HG03469 (cell line): ENCODE measurements at regions not wholly inside any gene's neighbourhood (a gene's known extent, or its start where the extent isn't known, plus 50 kb on each side); places are given as distances from the start of the nearest gene placed in this dataset.

Source experiments
- ATAC-seq: cut with Tn5 transposase; IDR thresholded peaks from one replicate; pipeline ENCODE4 v1.9.1; 2021; ENCODE audit warnings: mild to moderate bottlenecking, moderate library complexity, moderate number of reproducible peaks; ENCODE audit not compliant: unreplicated experiment

DNA sequence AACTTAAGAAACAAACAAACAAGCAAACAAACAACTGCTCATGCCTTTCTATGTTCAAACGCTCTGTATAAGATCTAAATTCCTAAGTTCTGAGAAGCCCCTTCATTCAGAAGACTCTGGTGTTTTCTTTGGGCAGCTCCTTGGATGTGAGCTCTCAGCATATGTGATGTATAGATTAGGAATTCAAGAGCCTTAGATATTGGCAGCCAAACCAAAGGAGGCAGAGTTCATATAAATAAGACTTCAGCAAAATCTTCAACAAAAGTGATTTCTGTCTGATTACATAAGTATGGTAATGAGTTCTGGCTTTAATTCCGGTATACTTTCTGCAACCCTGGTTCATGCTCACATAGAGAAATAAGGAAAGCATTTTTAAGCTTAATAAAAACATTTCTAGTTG lies 145.6 kb downstream of the DYRK2 start:
- ATAC-seq: no peak

- no peak for ATAC-seq
Observed at GRCh38 chr12:67795236-67795635, 146.7 kb downstream of the DYRK2 start.

DNA sequence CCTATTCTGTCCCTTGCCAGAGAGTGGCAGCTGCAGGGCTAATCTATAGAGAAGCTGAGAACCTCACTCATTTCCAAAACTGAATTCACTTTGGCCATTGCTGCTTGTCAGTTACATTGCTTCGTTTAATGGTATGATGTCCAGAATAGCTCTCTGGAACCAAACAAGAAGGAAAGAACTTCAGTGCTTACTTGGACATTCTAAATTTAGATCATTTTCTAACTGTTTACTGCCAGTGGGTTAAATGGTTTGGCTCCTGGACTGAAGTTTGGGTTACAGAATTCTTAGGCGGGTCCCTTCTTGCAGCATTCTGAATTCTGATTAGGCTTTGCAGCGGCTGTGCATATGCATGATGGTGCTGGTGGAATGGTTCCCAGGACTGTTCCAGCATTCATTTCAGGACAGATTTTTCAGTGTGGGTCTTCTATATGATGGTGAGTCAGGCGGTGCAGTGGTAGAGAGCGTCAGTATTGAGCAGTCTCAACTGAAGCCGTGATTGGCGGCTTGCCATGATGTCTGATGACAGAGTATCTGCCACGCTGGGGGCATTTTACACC lies 148.7 kb downstream of the DYRK2 start:
- no peak for ATAC-seq

DNA sequence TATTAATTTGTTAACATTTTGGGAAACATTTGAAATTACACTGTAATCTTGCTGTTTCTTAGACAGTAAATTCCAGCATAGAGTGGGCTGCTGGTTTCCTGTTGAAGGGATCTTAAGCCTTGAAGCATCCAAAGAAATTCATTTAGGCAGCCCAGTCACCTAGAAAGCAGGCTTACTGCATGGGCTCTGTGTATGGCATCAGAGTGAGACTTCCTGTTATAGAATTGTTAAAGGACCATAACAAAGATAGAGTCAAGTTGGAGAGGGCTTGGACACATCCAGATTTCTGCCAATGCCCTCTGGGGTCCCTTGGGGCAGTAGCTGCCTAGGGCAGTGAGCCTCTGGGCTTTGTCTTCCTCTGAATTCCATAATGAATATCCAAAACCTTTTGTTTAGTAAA lies 149.2 kb downstream of the DYRK2 start:
- ATAC-seq: no peak

- ATAC-seq: no peak
Observed at GRCh38 chr12:67798768-67799167, 150.2 kb downstream of the DYRK2 start.

- no peak for ATAC-seq
Observed at GRCh38 chr12:67802731-67803130, 154.2 kb downstream of the DYRK2 start.

DNA sequence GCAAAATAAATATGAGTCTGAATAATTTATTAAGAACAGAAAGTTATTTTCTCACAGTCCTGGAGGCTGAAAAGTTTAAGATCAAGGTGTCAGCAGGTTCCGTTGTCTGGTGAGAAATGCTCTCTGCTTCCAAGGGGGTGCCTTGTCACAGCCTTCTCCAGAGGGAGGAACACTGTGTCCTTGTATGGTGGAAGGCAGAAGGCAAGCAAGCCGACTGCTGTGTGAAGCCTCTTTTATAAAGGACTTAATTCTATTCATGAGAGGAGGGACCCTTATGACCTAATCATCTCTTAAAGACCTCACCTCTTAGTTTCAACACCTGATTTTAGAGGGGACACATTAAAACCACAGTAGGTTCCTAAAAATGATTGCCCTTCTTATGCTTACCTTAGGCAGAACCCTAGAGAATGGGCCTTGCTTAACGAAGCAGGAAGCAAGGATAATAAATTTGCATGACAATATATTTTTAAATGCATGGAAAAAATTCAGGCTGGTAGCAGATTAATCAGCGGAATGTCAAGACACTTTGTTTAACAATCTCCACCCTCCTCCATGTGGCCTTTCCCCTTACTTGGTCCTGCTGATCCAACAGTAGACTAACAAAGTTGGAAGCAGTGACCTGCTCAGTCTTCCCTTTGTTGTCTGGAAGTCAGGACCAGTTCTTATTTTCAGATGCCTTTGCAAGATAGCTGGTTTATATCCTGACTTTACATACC lies 154.9 kb downstream of the DYRK2 start:
- no peak for ATAC-seq

DNA sequence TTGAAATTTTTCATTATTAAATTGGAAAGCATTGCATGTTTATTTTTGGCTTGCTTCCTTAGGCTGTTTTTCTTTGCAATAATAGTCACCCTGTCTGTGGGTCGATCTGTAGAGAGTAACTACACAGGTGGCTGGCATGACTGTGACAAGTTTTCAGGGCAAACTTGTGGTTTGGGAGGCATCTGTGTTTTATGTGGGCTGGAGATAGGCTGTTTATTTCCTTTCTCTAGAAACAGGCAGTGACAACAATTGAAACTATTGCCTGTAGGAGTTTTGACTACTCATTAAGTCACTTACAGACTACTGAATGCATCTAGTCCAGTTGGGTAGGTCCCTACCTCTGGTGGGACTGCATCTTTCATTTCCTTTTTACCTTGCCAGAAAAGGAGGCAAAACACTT lies 155.6 kb downstream of the DYRK2 start:
- ATAC-seq: peak; percentile 91

DNA sequence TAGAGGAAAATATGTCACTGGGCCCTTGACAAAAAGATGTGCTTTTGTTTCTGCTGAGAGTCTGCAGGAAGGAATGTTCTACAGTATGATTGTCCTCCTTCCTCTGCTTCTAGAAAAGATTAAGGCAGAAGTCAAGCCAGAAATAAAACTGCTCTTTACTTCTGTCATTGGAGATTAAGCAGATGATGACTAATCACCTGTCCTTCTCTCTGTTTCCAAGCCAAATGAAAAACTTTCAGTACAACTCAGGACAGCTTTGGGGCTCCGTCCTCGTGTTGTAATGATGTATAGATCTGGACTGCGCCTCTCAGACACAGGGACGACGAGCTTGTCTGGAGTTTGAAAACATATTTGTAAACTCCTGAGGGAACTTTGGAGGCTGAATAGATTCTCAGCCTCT lies 159.3 kb downstream of the DYRK2 start:
- no peak for ATAC-seq

- no peak for ATAC-seq
Observed at GRCh38 chr12:67810166-67810565, 161.6 kb downstream of the DYRK2 start.

- ATAC-seq: no peak
Observed at GRCh38 chr12:67811437-67812361, 163.2 kb downstream of the DYRK2 start.

DNA sequence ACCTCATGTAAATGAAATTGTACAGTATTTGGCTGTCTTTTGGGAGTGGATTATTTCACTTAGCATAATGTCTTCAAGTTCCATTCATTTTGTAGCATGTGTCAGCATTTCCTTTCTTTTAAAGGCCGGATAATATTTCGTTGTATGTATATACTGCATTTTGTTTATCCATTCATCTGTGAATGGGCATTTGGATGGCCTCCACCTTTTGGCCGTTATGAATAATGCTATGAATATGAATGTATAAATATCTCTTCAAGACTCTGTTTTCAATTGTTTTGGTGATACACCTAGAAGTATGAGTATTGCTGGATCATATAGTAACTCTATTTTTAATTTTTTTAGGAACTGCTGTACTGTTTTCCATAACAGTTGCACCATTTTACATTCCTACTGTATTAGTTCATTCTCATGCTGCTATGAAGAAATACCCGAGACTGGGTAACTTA lies 164.9 kb downstream of the DYRK2 start:
- ATAC-seq: no peak

GRCh38 chr12:67816269-67816668 lies 167.7 kb downstream of the DYRK2 start:
- ATAC-seq: no peak

GRCh38 chr12:67818459-67818903 lies 169.9 kb downstream of the DYRK2 start:
- ATAC-seq: no peak

DNA sequence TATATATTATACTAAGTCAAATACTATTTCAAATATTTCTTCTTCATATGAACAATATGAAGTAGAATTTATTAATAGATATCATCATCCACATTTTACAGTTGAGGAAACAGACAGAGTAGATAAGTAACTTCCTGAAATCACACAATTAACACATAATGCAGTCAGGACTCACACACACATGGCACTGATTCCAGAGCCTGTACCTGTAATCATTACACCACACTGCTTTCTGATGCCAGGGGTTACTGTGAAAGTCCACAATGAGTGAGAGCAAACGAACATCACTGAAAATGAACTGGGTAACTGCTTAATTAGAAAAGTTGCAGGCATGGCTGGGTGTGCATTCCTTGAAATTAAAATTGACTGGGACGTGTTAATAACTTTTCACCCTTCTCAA lies 169.3 kb upstream of the IFNG-AS1 start:
- no peak for ATAC-seq

GRCh38 chr12:67820694-67821093 lies 168.6 kb upstream of the IFNG-AS1 start:
- no peak for ATAC-seq

- ATAC-seq: no peak
Observed at GRCh38 chr12:67822826-67823225, 166.4 kb upstream of the IFNG-AS1 start.

- ATAC-seq: no peak
Observed at GRCh38 chr12:67826148-67826547, 163.1 kb upstream of the IFNG-AS1 start.

- no peak for ATAC-seq
Observed at GRCh38 chr12:67826946-67827720, 162.1 kb upstream of the IFNG-AS1 start.

GRCh38 chr12:67827820-67828383 lies 161.3 kb upstream of the IFNG-AS1 start:
- peak; percentile 57 for ATAC-seq

- no peak for ATAC-seq
Observed at GRCh38 chr12:67829896-67830295, 159.4 kb upstream of the IFNG-AS1 start.
